H1 (cell line): ENCODE measurements at regions not wholly inside any gene's neighbourhood (a gene's known extent, or its start where the extent isn't known, plus 50 kb on each side); places are given as distances from the start of the nearest gene placed in this dataset.

Source experiments
- CEBPB ChIP-seq: IDR thresholded peaks from 2 replicates; pipeline ENCODE4 v1.6.1; 2012; ENCODE audit warnings: low read depth, low read length
- EP300 ChIP-seq, 2 experiments: IDR thresholded peaks; 1 replicate in 1 of 2; 2 replicates in 1 of 2; pipeline ENCODE4 v1.6.1; 2011 to 2012; ENCODE audit warnings: low read depth in 2 of 2, low read length in 2 of 2, mild to moderate bottlenecking in 2 of 2, borderline replicate concordance in 1 of 2, inconsistent platforms in 1 of 2, moderate library complexity in 1 of 2
- EZH2 ChIP-seq: fragments of 200-600 bp; sonication (generic); IDR thresholded peaks from 2 replicates; pipeline ENCODE4 v1.7.1; 2012; ENCODE audit warnings: low read depth, mild to moderate bottlenecking, moderate library complexity, low read length, inconsistent platforms; ENCODE audit not compliant: severe bottlenecking
- FOSL1 ChIP-seq: IDR thresholded peaks from 2 replicates; pipeline ENCODE4 v1.6.1; 2011; ENCODE audit warnings: mild to moderate bottlenecking, low read depth, low read length, moderate library complexity; ENCODE audit not compliant: insufficient read depth
- MAFK ChIP-seq: IDR thresholded peaks from 2 replicates; pipeline ENCODE4 v1.6.1; 2012; ENCODE audit warnings: low read depth, mild to moderate bottlenecking, improper control_type of control experiment, low read length
- TF ChIP-seq, protein P1 (sequence below), 3 experiments: IDR thresholded peaks; 1 replicate in 2 of 3; 2 replicates in 1 of 3; pipeline versions ENCODE4 v1.5.1 to v1.6.1; 2011; ENCODE audit warnings: low read length in 3 of 3, mild to moderate bottlenecking in 3 of 3, inconsistent platforms in 2 of 3, low read depth in 1 of 3, moderate library complexity in 1 of 3; ENCODE audit not compliant: insufficient read depth in 1 of 3; ENCODE audit errors: control extremely low read depth in 1 of 3

GRCh38 chr10:57624066-57624465, 643.6 kb downstream of the IPMK start:
- no peak for TF ChIP-seq MAFK
- no peak for TF ChIP-seq EP300 (IDR thresholded peaks at IDR 0.05; ENCODE audit: borderline replicate concordance in 1 of 2, low read depth in 2 of 2, low read length in 2 of 2)
- no peak for TF ChIP-seq CEBPB
- no peak for TF ChIP-seq FOSL1
- TF ChIP-seq EZH2, result no peak
- TF ChIP-seq, protein P1, sequence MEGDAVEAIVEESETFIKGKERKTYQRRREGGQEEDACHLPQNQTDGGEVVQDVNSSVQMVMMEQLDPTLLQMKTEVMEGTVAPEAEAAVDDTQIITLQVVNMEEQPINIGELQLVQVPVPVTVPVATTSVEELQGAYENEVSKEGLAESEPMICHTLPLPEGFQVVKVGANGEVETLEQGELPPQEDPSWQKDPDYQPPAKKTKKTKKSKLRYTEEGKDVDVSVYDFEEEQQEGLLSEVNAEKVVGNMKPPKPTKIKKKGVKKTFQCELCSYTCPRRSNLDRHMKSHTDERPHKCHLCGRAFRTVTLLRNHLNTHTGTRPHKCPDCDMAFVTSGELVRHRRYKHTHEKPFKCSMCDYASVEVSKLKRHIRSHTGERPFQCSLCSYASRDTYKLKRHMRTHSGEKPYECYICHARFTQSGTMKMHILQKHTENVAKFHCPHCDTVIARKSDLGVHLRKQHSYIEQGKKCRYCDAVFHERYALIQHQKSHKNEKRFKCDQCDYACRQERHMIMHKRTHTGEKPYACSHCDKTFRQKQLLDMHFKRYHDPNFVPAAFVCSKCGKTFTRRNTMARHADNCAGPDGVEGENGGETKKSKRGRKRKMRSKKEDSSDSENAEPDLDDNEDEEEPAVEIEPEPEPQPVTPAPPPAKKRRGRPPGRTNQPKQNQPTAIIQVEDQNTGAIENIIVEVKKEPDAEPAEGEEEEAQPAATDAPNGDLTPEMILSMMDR (IDR thresholded peaks at IDR 0.05; ENCODE audit: control extremely low read depth in 1 of 3, insufficient read depth in 1 of 3, low read depth in 1 of 3, low read length in 3 of 3), result no peak
